ENCODE measurements at regions not wholly inside any gene's neighbourhood (a gene's known extent, or its start where the extent isn't known, plus 50 kb on each side); places are given as distances from the start of the nearest gene placed in this dataset.

DNA sequence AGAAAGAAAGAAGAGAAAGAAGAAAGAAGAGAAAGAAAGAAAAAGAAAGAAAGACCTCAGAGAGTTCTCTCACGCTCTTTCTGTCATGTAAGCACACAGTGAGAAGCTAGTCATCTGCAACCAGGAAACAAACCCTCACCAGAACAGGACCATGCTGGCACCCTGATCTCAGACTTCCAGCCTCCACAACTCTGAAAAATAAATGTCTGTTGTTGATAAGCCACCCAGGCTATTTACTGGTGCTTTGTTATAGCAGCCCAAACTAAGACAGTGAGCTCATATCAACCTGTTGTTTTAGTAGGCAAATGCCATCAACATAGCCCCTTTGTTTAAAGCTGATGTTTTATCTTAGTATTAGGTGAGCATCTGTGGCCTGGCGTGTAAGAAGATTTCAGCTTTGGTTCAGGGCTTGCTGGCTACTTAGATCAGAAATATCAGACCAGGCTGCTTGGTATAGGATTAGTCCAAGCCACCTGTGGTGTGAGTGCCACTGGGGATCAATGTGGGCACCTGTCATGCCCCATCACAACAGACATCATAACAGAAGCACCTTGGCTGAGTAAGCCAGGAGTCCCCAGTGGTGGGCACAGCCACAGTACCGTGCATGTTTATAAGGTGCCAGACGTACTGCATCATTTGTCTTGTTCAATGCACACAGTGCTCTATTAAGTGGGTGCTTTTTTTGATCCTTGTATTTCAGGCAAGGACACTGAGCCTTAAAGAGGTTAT lies 94.4 kb downstream of the LBH start:
- TF ChIP-seq EGR1 (IDR thresholded peaks at IDR 0.05) (no peak), CEBPB (IDR thresholded peaks at IDR 0.05) (no peak), FOXM1 (IDR thresholded peaks at IDR 0.05; ENCODE audit: borderline replicate concordance, low read depth) (no peak), TCF12 (IDR thresholded peaks at IDR 0.05; ENCODE audit: low read depth) (no peak)
- TF ChIP-seq, protein P1, sequence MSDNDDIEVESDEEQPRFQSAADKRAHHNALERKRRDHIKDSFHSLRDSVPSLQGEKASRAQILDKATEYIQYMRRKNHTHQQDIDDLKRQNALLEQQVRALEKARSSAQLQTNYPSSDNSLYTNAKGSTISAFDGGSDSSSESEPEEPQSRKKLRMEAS (IDR thresholded peaks at IDR 0.05) = no peak
- TF ChIP-seq, protein P2, sequence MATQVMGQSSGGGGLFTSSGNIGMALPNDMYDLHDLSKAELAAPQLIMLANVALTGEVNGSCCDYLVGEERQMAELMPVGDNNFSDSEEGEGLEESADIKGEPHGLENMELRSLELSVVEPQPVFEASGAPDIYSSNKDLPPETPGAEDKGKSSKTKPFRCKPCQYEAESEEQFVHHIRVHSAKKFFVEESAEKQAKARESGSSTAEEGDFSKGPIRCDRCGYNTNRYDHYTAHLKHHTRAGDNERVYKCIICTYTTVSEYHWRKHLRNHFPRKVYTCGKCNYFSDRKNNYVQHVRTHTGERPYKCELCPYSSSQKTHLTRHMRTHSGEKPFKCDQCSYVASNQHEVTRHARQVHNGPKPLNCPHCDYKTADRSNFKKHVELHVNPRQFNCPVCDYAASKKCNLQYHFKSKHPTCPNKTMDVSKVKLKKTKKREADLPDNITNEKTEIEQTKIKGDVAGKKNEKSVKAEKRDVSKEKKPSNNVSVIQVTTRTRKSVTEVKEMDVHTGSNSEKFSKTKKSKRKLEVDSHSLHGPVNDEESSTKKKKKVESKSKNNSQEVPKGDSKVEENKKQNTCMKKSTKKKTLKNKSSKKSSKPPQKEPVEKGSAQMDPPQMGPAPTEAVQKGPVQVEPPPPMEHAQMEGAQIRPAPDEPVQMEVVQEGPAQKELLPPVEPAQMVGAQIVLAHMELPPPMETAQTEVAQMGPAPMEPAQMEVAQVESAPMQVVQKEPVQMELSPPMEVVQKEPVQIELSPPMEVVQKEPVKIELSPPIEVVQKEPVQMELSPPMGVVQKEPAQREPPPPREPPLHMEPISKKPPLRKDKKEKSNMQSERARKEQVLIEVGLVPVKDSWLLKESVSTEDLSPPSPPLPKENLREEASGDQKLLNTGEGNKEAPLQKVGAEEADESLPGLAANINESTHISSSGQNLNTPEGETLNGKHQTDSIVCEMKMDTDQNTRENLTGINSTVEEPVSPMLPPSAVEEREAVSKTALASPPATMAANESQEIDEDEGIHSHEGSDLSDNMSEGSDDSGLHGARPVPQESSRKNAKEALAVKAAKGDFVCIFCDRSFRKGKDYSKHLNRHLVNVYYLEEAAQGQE (IDR thresholded peaks at IDR 0.05; ENCODE audit: low read depth) = no peak
